ENCODE measurements at regions not wholly inside any gene's neighbourhood (a gene's known extent, or its start where the extent isn't known, plus 50 kb on each side); places are given as distances from the start of the nearest gene placed in this dataset.
"Not testable (repeated sequence)": the region's sequence is repeated elsewhere in the genome, so short reads cannot be mapped to it uniquely, and the experiment has no call there.

DNA sequence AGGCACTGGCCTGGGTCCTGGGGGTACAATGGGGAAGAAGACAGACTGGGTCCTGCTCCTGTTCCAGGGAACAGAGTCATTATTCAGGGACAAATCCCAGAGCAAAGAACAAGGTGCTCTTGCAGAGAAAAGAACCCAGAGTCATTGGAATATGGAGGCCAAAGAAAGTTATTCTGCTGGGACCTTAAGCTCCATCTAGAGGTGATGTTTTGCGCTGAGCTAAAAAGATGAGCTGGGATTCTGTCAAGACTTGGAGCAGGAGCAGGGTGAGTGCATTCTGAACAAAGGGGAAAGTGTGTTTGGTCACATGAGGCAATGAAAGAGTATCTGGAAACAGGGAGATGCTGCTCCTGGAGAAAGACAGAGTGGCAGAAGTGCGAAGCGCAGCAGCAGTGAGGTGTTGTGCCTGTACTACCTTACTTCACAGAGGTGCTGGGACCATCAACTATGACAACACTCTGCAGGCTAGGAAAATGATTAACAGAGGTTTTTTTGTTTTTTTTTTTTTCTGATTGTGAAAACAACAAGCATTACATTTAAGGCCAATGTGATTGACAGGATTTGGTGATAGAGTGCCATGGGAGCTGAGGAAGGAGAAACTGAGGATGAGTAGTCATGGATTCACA, 95.3 kb upstream of the TNFSF11 start:
- DNase-seq (ENCODE audit: low read depth in 2 of 2) = no peak

DNA sequence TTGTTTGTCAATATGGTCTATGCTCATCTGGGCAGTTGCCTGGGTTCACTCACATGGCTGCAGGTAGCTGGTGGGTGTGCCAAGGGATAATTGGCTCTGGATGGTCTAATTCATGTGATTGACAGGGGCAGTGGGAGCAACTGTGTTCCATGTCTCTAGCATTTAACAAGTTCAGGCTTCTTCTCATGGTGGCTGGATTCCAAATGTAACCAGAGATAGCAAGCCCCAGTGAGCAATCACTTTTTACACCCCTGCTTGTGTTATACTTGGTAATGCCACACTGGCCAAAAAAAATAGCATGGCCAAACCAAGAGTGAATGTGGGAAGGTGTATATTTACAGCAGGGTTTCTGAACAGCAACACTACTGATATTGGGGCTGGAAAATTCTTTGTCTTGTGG, 89.6 kb upstream of the TNFSF11 start:
- no peak for DNase-seq (ENCODE audit: low read depth in 2 of 2)

DNA sequence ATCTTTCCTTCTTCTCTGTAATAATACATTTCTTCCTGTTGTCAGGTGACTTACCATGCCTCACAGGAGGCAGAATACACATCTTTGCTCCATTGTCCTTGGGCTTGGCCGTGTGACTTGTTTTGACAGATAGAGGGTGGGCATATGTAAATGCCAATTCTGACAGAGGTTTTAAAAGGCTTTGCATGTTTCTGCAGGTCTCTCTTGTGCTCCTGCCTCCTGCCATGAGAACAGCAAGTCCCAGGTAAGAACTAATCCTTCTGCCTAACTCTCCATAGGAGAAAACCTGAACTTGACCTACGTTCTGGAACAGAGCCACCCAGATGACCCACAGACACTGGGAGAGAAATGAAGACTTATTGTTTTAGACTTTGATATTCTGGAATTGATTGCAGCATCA, 88.7 kb upstream of the TNFSF11 start:
- no peak for DNase-seq (ENCODE audit: low read depth in 2 of 2)

DNA sequence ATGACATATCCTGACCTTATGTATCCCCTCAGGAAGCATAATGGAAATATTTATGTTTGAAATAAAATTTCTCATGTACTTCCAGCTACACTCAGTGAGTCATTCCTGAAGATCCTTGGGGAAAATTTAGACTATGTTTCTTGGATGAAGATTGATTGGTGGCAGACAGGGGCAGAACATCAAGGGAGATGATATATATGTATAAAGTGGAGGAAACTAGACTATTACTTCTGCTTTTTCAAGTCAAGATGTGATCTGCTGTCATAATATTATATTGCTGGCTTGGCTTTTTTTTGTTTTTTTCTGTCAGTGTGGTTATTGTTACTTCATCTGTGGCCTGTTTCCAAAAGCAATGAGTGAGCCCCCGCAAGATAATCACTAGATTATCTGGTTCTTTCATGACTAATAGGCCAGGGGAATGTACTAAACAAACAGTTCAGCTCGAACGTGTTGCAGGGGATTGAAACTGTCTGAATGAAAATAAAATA, 87.2 kb upstream of the TNFSF11 start:
- no peak for DNase-seq (ENCODE audit: low read depth in 2 of 2)

DNA sequence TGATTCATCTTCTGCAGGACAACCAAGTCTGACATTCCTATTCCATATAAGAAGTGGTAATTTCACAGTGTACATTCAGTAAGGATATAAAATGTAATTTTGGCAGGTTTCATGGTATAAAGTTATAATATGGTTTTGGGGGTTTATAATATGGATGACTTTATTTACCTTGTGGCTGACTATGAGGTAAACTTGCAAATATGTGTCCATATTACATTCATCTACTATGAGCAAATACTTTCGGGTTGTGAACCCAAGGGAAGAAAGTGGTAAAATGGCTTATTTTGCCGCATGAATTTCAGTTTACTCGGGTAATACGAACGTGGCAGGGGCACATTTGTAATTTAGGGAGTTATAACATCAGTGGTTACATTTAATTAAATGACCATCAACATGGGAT, 86.7 kb upstream of the TNFSF11 start:
- no peak for DNase-seq (ENCODE audit: low read depth in 2 of 2)

DNA sequence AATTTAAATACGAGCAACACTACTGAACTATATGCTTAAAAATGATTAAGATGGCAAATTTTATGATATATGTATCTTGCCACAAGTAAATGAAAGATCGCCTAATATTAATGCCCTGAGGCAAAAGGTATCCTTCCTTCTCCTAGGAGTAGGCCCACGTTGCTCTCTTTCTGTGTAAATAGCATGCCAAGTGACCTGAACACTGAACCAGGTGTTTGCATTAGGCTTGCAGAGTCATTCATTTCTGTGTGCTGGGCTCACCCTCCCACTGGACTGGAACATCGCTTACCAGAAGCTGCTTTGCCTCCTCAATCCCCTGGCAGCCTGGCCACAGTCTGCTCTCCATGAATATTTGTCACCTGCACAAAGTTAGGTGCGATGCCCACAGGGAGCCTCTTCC, 83.3 kb upstream of the TNFSF11 start:
- no peak for DNase-seq (ENCODE audit: low read depth in 2 of 2)

DNA sequence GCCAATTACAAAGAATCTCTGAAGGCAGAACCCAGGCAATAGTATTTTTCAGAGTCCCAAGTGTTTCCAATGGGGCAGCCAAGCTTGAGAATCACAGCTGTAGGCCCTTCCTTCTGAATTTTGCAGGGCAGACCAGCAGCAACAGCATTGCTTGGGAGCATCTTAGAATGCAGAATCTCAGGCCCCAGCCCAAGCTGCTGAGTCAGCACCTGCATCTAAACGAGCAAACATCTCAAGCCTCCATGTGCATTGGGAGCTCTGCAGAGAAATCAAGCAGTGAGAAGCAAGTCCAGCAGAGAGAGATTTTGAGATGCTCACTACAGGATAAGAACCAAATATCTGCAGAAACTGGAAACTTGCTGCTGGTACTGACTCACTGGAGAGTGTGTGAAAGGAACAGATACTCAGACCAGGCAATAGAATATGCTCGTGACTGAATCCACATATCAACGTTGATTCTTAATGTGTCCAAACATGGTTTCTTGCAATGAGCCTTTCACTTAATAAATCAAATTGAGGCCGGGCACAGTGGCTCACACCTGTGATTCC, 81.5 kb upstream of the TNFSF11 start:
- DNase-seq (ENCODE audit: low read depth in 2 of 2) = no peak

DNA sequence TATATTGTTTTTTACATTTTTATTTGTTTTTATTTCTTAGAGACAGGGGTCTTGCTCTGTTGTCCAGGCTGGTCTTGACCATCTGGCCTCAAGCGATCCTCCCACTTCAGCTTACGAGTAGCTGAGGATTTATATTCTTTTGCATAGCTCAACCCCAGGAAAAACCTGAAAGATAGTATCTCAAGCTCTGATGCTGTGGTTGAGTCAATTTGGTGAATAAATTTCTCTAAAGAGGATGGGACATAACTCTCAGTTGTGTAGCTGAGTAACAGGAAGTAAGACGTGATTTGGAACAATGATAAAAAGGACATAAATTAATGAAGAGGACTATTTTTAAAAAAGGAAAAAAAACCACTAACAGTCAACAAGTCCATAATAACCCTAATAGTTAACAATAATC, 79.8 kb upstream of the TNFSF11 start:
- no peak for DNase-seq (ENCODE audit: low read depth in 2 of 2)

DNA sequence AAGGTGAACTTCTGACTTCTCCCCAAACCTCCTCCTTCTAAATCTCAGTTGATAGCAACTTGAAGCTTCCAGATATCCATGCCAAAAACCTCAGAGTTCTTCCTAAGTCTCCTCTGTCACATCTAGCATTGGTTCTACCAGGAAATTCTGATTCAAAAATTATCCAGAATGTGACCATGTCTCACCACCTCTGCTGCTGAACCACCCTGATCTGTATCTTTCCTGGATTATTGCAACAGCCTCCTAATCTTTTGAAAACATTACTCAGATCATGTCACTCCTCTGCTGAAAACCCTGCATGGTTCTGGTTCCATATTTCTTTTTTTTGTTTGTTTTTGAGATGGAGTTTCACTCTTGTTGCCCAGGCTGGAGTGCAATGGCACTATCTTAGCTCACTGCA, 78.7 kb upstream of the TNFSF11 start:
- no peak for DNase-seq (ENCODE audit: low read depth in 2 of 2)

DNA sequence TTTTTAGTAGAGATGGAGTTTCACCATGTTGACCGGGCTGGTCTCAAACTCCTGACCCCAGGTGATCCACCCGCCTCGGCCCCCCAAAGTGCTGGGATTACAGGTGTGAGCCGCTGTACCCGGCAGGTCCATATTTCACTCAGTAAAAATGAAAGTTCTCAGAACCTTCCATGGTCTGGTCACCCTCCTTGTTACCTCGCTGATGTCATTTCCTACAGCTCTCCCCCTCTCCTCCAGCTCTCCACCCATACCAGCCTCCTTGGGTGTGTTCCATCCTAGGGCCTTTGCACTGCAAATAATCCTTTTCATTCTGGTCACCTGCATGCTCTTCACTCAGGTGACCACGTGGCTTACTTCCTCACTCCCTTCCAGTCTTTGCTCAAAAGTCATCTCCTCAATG, 78.2 kb upstream of the TNFSF11 start:
- no peak for DNase-seq (ENCODE audit: low read depth in 2 of 2)

DNA sequence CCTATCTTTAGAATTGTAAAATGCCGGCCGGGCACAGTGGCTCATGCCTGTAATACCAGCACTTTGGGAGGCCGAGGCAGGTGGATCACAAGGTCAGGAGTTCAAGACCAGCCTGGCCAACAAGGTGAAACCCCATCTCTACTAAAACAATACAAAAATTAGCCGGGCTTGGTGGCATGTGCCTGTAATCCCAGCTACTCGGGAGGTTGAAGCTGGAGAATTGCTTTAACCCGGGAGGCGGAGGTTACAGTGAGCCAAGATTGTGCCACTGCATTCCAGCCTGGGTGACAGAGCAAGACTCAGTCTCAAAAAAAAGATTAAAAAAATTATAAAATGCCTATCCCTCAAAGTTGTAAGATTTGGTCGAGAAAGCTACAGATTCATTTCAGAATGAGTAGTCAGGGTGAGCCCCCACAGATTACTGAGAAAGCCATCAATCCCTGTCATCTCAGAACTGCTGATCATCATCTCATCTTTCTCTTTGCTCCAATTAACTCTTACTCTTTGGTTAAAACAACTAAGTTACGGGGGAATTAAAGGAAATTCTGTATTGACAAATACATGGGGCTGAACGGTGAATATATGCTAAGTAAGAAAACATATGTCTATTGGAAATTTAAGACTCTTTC, 76.9 kb upstream of the TNFSF11 start:
- not testable (repeated sequence) for DNase-seq (ENCODE audit: low read depth in 2 of 2)

DNA sequence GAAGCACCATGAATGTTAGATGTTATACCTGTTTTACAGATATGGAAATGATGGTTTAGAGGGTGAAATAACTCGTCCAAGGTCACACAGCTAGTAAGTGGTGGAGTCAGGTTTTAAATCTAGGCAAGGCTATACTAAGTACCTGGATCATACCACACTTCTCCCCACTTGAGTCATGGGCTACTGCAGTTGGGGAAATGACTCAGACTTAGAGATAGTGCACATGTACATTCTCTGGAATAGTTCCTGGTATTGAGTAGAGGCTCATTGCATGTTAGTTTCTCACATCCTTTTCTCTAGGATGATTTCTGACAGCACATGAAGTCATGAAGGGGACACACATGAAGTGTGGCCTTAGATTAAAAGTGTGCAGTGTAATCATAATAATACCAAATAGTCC, 76.2 kb upstream of the TNFSF11 start:
- no peak for DNase-seq (ENCODE audit: low read depth in 2 of 2)

DNA sequence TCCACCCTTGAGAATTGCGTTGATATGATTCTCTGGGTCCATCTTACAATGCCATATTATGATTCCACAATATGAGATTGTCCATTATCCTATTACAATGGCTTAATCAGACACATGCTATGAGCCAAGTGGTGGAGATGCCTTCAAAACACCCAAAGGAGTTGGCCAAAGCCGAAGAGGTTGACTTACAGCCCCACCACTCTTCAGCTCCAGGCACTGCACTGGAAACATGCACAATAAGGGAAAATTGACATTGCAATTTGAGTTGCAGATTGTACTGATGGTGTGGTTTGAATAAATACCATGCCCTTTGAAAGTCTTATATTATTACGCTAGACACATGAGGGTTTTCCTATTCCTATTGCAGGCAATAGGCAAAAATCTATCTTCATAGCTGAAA, 75.4 kb upstream of the TNFSF11 start:
- DNase-seq (ENCODE audit: low read depth in 2 of 2) = no peak
